Stimulated activated CD4-positive, alpha-beta T cell treated with anti-CD3 and anti-CD28 coated beads, Interleukin-4, amount 100 ng/mL, for 24 hours (primary cell): ENCODE measurements at regions not wholly inside any gene's neighbourhood (a gene's known extent, or its start where the extent isn't known, plus 50 kb on each side); places are given as distances from the start of the nearest gene placed in this dataset.
"Not testable (repeated sequence)": the region's sequence is repeated elsewhere in the genome, so short reads cannot be mapped to it uniquely, and the experiment has no call there.

Source experiments
- DNase-seq: peaks from one replicate; pipeline ENCODE4 v3.0.0-alpha.2; 2020

- DNase-seq = no peak
Measured at GRCh38 chr7:66504131-66504530, 124.5 kb upstream of the KCTD7 start.

- DNase-seq = no peak
Measured at GRCh38 chr7:66505009-66505408, 123.7 kb upstream of the KCTD7 start.

GRCh38 chr7:66505531-66506451, 122.9 kb upstream of the KCTD7 start:
- no peak for DNase-seq

- not testable (repeated sequence) for DNase-seq
Measured at GRCh38 chr7:66506703-66507102, 122.0 kb upstream of the KCTD7 start.

GRCh38 chr7:66507764-66508296, 120.9 kb upstream of the KCTD7 start:
- DNase-seq = no peak

- no peak for DNase-seq
Measured at GRCh38 chr7:66508431-66508830, 120.2 kb upstream of the KCTD7 start.

- DNase-seq = no peak
Measured at GRCh38 chr7:66514050-66514449, 114.6 kb upstream of the KCTD7 start.

GRCh38 chr7:66517212-66517909, 111.3 kb upstream of the KCTD7 start:
- DNase-seq = no peak

GRCh38 chr7:66518151-66518691, 110.5 kb upstream of the KCTD7 start:
- DNase-seq = no peak

GRCh38 chr7:66521675-66522074, 107.0 kb upstream of the KCTD7 start:
- DNase-seq = no peak

- no peak for DNase-seq
Measured at GRCh38 chr7:66522518-66522917, 106.2 kb upstream of the KCTD7 start.

- no peak for DNase-seq
Measured at GRCh38 chr7:66523409-66523808, 105.3 kb upstream of the KCTD7 start.

GRCh38 chr7:66524738-66525137, 103.9 kb upstream of the KCTD7 start:
- DNase-seq = no peak

- not testable (repeated sequence) for DNase-seq
Measured at GRCh38 chr7:66526782-66527181, 101.9 kb upstream of the KCTD7 start.

GRCh38 chr7:66528652-66529051, 100.0 kb upstream of the KCTD7 start:
- no peak for DNase-seq

GRCh38 chr7:66529883-66530610, 98.6 kb upstream of the KCTD7 start:
- no peak for DNase-seq

GRCh38 chr7:66535414-66536329, 93.0 kb upstream of the KCTD7 start:
- DNase-seq = no peak

GRCh38 chr7:66537380-66537779, 91.3 kb upstream of the KCTD7 start:
- DNase-seq = no peak

GRCh38 chr7:66537876-66538275, 90.8 kb upstream of the KCTD7 start:
- DNase-seq = no peak

- DNase-seq = no peak
Measured at GRCh38 chr7:66539264-66539623, 89.4 kb upstream of the KCTD7 start.

GRCh38 chr7:66539902-66540375, 88.7 kb upstream of the KCTD7 start:
- DNase-seq = no peak

GRCh38 chr7:66542049-66542448, 86.6 kb upstream of the KCTD7 start:
- no peak for DNase-seq
